DMS53 treated with DMSO at 0.1 percent for 48 hours (cell line): ENCODE measurements at regions not wholly inside any gene's neighbourhood (a gene's known extent, or its start where the extent isn't known, plus 50 kb on each side); places are given as distances from the start of the nearest gene placed in this dataset.

Experiments used
- DNase-seq: peaks from one replicate; lab custom pipeline; 2025; ENCODE audit not compliant: unreplicated experiment; lab: John Stamatoyannopoulos, UW

DNA sequence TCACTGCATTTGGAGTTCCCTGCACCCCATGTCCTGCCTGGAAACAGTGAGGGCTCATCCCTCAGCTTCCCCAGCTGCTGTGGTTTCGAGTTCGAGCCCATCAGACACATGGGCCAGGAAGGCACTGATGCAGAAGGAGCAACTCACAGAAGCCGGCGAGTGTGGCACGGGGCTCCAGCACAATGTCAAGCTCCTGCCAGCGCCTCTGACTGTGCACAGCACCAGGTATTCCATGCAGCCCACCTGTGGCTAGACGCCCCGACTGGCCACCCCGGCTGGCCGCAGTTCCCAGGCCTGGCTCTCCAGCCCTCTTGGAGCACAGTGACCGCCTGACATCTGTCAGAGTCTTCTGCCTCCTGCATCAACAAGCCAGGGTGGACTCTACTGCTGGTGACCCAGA is 419.4 kb downstream of the SHANK2 start:
- no peak for DNase-seq

DNA sequence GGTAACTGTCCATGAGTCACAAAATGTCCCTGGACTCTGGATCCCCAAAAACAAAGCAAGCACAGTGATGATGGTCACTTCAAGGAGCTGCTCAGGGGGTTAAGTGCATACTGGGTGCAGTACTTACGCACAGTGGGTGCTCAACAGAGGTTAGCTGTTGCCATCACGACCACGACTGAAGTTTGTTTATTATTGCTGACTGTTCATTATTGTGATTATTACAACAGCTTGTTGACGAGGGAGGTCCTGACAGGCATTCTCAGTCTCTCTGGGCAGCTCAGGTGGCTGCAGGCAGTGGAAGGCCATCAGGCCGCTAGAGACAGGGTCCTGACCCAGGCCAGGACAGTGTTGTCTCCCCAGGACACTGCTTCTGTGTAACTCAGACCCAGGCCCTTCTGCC is 418.8 kb downstream of the SHANK2 start:
- DNase-seq: no peak

DNA sequence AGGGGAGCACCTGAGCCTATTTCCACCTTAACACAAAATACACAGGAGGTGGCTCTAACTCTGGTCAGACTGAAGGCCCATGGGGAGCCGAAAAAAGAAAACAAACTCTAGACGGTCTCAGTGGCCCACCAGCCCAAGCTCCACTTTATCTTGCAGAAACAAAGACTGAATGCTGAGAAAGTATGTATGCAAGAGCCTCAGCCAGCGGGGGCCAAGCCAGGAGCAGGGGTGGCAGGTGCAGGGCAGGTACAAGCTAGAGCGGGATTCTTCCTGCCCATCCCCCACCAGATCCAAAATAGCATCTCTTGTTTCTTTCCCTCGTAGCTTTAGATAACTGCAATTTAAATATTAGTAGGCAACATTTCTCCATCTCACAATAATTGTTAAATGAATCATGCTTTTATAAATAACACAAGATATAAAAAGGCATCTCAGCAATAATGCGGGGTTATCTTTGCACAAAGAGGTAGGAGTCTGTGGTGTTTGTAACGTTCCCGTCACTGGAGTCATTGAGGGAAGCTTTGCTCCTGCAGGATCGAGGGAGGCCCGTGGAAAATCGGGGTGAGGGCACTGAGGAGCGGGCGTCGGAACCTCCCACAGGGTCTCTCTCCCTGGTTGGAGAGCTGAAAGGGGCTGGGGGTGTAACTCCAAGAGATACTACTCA is 418.0 kb downstream of the SHANK2 start:
- no peak for DNase-seq

DNA sequence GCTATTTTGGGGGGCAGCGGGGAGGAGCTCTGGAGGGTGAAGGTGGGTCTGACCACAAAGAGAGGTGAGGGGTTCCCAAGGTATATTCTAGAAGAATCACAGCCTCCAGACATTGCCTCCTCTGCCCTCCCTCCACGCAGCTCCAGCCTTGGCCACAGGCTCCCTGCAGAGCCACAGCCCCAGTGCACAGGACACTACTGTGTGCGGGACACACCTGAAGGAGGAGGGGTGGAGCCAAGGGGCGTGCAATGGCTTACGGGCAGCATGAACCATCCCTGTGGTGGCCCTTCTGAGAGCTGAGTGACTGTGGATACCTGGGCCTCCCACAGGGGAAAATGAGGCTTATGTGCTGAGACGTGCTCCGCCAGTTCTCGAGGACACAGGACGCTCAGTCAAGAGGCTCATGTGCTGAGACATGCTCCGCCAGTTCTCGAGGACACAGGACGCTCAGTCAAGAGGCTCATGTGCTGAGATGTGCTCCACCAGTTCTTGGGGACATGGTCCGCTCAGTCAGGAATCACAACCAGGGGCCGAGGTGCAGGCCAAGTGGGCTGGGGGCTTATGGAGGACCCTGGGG is 417.3 kb downstream of the SHANK2 start:
- no peak for DNase-seq

DNA sequence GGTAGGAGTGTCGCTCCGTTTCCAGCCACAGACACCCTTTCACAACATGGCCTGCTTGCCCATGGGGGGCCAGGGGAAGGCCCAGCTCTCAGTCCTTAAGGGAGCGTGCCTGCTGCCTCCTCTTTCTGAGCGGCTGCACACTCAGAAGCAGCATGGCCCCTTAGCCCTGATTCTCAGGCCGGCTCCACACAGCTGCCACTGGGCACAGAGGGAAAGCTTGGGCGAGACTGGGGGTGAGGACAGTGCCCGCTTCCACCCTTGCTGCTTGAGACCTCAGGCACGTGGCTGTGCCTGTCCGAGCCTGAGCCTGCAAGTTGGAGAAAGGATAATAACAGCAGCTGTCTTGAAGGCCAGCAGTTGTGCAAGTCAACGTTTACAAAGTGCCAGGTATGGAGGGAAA is 416.3 kb downstream of the SHANK2 start:
- DNase-seq: no peak

DNA sequence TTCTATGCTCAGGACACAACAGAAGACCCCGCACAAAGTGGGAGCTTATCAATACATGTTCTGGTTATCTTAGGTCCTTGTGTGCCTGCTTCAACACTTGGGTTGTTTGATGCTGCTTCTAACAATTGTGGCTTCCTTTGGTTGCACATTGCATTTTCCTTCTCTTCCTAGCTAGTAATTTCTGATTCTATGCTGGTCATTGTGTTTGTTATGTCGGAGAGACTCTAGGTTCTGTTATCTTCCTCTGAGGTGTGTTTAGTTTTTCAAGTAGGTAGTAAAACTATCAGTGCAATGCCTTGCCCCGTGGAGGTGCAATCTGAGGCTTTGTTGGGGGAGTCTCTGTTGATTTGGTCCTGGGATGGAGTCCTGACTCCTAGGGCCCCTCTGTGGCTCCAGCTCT is 414.2 kb downstream of the SHANK2 start:
- DNase-seq: no peak

DNA sequence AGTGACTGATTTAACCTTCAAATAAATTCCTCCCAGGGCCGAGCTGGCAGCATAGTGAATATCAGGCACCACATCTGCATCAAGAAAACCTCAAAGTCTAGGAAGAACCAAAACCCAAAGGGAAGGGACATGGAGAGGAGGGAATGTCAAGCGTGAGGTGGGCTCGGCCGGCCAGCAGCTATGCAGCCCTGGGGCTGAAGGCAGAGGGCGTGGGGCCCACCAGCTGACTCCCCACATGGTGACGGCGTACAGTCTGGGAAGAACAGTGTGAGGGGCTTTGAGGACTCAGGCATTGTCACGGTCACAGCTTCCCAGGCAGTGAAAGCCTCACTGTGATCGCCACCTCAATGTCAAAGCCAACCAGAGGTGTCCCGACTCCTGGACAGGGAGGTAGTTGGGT is 412.5 kb downstream of the SHANK2 start:
- DNase-seq: no peak

DNA sequence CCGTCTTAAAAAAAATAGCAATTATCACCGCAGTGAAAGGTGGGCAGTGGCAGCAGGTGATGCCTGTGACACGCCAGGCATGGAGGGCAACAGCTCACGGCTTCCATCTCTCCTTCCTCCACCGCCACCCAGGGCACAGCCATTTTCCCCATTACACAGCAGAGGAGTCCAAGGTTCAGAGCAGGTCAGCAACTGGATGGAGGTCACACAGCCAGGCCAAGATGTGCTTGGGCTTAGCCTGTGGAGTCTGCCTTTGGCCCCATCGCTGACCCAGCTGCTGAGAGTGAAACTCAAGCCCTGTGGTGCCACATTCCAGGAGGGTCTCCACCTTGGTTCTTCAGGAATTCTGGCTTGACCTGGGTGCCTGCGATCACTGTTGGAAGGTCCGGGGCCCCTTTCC is 411.1 kb downstream of the SHANK2 start:
- DNase-seq: no peak

DNA sequence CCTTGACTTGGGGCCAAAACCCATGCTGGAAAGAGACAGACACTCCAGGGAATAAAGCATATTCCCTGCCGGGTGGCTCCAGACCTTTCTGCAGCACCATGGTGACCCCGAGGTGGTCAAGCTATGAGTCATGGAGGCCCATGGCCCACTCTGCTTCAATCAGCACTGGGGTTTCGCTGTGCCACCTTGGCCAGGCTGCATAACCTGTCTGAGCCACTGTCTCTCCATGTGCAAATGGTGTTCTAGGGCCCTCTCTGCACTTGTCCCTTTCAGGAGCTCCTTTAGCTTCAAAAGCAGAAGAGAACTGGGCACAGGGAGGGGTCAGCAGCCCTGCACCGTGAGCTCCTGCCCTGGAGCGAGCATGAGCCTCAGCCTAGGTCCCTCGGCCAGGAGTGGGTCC is 410.1 kb downstream of the SHANK2 start:
- no peak for DNase-seq

DNA sequence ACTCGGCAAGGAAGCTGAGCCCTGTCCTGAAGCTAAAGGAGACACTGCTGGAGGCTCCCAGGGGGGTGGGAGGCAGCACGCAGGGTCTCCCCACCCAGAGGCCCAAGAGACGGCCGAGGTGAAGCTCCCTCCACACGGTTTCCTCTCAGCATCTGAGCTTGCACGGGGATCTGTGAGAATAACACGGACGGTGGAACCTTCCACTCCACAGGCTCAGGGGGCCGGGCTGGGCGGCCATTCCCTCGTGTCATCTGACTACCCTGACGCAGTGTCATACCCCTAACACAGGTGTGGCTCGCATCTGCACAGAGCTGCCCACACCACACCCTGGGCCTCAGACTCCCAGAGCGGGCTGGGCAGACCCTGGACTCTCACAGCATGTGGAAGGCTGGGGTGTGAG is 409.7 kb downstream of the SHANK2 start:
- no peak for DNase-seq

DNA sequence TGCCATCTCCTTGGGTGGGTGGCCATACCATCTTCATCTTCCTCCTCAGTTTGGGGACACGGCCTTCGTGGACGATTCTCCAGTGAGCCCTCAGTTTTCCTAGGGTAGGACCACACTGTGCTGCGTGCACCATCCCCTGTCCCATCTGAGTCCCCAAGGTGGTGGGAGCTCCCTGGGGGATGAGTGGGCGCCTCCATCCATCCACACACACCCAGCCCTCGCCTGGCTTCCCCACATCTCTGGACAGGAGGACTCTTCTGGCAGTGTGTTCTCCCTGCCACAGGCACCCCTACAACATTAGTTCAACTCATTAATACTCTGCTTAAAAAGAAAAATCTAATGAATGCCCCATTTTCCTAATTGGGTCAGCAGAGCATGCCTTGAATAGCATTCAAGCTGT is 408.5 kb downstream of the SHANK2 start:
- no peak for DNase-seq

DNA sequence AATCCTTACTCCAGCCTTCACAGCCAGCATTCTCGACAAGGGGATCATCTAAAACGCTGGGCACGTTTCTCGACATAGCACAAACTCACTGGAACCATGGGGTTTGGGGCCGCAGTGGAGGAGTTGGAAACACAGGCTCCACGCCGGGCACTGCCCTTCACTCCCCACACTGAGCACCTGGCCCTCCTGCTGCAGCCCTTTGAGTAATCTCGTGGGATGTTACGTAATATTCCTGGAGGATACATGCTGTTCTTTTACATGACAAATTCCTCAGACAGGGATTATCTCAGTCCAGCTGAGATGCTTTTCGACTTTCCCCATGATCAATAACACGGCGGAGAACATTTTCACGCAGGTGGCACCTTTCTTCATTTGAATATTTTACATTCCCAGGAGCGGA is 408.0 kb downstream of the SHANK2 start:
- DNase-seq: no peak

DNA sequence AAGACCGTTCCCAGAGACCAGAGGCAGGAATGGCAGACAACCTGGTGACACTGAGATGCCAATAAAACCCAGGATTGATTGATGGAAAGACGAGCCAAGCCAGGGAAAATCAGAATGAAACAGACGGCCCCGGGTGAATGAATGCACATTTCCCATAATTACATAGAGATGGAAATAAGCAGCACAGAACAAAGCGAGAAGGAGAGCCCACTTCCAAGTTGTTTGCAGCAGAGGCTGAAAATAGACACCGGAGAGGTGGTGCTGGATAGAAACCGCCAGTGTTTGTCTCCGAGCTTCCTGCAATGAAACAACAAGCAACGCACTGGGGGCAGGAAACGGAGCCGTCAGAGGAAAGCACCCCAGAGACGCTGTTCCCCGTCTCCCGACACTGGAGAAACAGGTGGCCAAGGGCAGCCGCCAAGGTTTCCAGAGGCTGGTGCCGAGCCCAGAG is 406.8 kb downstream of the SHANK2 start:
- no peak for DNase-seq

DNA sequence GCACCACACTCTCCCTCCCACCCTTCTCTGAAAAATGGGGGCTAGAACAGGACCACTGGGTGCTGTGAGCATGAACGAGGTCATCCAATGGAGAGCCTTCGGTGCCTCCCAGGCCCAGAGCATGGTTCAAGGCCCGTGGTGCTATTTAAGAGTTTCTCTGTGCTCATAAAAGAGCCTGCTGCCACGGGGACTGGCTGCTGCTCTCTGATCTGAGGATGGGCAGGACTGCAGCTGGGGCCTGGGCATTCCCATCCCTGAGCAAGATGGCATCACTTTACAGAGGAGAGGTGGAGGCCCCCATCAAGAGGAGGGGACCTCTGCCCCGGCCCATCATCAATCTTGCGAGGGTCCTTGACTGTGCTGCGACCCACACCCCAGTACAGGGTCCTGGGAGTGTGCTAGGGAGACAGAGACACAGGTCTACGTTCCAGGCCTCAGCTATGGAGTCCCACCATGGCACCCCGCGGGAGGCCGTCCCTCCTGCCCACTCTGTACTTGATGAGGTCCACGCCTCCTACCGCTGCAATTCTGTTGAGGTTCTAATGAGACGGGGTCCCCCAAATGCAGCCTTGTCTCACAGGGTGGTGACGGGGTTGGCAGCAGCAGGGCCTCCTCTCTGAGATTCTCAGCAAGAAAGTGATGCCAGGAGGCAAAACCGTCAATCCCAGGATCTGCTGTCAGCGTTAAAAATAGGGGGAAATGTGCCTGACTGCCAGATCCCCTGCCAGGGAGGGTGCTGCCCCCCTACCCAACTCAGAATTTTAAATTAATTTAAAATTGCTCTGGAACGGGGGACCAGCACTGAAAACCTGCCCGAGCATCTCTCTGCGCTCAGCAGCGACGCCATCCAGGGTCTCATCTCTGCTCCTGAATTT is 405.4 kb downstream of the SHANK2 start:
- DNase-seq: no peak

DNA sequence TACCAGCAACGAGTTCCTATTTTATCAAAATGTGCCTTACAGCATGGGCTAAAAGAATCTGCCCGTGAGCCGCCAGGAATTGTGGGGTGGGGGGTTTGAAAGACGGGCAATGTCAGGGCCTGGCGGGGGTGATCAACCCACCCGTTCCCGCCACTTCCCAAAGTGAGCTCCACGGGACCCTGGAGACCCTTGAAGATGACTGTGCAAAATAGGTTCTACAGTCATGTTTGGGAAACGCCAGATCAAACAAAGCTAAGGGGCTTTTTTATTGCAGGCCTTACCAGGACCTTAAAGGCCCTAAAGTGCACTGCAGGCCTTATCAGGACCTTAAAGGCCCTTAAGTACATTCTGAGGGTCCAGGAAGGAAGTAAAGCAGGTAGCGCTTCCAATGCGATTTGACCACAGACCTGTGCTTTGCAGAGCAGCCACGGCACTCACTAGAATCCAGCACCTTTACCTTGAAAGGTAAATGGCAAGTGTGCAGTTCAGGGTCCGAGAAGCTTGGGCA is 404.1 kb downstream of the SHANK2 start:
- no peak for DNase-seq

DNA sequence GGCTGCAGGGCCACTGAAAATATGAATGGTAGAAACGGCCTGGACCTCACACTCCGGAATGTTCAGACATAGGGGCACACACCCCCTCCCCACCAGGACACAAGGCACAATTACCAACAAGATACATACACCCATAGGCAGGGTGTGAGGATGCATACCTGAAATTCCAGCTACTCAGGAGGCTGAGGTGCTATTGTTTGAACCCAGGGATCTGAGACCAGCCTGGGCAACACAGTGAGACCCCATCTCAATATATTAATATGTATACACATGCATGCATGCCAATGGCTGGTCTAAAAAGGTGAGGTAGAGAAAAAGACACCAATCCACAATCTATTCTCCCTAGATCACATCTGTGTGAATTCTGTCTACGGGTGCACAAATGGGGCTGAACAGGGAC is 403.3 kb downstream of the SHANK2 start:
- DNase-seq: no peak

DNA sequence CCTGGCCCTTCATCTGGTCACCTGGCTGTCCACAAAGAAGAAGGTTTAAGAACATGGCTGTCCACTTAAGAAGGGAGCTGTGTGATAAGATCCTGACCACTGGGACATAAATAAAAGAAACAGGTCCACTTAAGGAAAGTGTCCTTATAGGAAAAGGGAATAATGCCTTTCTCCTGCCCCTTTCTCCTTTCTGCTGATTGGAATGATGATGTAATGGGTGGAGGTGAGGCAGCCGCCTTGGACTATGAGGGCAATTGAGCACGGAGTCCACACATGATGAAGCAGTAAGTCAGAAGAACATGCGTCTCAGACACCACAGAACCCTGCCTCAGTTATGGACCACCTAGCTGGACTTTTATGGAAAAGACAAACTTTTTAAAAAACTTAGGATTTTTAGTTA is 401.1 kb downstream of the SHANK2 start:
- no peak for DNase-seq

DNA sequence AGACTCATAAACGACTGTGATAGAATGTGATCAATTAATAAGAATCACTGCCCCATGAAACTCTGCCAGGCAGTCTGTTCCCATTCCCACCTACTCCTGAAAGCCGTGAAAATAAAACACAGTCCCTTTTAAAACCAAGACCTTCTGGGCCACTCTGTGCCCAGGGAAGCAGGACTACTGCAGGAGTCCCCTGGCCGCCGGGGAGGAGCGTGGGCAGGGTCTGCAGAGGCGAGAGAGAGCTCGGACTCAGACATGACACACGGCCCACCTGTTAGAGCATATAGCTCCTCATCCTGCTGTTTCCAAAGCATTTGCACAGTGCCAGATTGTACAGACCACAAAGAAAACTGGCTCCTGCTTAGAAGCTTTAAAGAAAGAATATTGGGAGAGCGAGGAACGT is 400.5 kb downstream of the SHANK2 start:
- no peak for DNase-seq

DNA sequence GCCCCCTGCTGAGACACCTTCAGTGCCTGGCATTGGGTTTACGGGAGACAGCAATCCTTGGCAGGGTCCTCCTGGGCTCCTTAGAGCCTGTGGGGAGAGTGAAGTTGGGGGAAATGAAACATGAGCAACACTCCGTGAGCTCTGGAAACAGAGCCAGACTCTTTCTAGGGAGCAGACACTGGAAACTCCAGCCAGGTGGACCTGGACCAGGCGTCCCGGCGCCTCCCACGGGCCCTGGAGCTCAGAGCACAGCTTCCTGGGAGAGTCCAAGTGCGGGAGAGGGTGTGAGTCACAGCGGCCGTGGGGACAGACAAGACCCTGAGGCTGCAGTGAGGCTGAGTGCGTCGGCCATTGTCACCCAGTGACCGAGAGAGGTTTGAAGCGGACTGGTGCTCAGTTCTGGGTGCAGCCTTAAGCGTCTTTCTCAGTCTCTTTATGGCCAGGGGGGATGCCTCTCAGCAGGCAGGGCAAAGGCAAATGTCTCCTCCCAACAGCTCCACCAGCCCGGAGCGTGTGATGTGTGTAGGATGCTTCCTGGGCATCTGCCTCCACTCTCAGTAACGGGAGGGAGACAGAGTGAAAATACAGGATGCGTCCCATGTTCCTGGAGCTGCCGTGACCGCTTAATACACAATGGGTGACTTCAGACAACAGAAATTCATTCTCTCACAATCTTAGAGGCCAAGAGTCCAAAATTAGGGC is 399.2 kb downstream of the SHANK2 start:
- DNase-seq: no peak

DNA sequence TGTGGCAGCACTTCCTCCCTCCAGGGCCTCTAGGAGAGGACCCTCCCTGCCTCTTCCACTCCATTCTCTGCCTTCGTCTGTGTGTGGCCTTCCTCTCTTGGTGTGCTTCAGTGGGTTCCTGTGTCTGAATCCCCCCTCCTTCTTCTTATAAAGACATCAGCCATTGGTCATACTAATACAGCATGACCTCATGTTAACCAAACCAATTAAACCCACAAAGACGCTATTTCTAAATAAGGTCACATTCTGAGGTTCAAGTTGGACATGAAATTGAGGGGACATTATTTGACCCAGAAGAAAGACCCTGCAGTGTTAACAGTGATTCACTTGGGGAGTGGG is 398.6 kb downstream of the SHANK2 start:
- DNase-seq: no peak

DNA sequence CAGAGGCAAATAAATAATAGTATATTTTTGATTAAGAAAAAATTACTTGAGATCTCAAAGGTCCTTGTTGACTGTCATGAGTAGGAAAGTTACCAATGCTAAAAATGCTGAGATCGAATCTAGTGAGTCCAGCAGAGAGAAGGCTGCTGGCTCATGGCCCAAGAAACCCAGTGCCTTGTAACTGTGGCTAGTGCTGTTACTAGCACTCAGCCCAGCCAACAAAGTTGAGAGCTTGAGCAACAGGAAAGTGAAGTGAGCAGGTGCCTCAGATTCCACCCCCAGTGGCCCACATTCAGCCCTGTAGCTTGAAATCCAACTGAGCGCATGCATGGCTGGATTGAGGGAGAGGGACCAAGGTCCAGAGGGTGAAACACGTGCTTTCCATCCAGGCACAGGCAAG is 398.2 kb downstream of the SHANK2 start:
- no peak for DNase-seq
